ENCODE measurements at regions not wholly inside any gene's neighbourhood (a gene's known extent, or its start where the extent isn't known, plus 50 kb on each side); places are given as distances from the start of the nearest gene placed in this dataset.
"Not testable (repeated sequence)": the region's sequence is repeated elsewhere in the genome, so short reads cannot be mapped to it uniquely, and the experiment has no call there.

GRCh38 chr6:168992446-168993144 is 261.1 kb downstream of the THBS2 start:
- FAIRE-seq (no peak), DNase-seq (ENCODE audit: insufficient read length) (no peak)
- TF ChIP-seq POLR2A (IDR thresholded peaks at IDR 0.05; ENCODE audit: low read depth, low read length) (no peak), POLR2AphosphoS5 (IDR thresholded peaks at IDR 0.05; ENCODE audit: low read depth, low read length) (no peak), TAF1 (IDR thresholded peaks at IDR 0.05; ENCODE audit: borderline replicate concordance, low read depth, low read length) (no peak)

DNA sequence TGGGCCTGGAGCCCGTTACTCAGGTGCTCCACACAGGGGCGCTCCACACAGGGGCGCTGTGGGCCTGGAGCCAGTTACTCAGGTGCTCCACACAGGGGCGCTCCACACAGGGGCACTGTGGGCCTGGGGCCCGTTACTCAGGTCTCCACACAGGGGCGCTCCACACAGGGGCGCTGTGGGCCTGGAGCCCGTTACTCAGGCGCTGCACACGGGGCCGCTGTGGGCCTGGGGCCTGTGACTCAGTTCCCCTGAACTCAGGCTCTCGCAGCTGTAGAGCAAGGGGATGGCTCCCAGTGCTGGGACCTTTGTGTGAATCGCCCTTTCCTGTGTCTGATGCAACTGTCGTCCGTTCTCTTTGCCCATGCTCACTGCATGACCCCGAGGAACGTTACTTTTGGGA is 262.0 kb downstream of the THBS2 start:
- DNase-seq (ENCODE audit: insufficient read length); FAIRE-seq: not testable (repeated sequence)

DNA sequence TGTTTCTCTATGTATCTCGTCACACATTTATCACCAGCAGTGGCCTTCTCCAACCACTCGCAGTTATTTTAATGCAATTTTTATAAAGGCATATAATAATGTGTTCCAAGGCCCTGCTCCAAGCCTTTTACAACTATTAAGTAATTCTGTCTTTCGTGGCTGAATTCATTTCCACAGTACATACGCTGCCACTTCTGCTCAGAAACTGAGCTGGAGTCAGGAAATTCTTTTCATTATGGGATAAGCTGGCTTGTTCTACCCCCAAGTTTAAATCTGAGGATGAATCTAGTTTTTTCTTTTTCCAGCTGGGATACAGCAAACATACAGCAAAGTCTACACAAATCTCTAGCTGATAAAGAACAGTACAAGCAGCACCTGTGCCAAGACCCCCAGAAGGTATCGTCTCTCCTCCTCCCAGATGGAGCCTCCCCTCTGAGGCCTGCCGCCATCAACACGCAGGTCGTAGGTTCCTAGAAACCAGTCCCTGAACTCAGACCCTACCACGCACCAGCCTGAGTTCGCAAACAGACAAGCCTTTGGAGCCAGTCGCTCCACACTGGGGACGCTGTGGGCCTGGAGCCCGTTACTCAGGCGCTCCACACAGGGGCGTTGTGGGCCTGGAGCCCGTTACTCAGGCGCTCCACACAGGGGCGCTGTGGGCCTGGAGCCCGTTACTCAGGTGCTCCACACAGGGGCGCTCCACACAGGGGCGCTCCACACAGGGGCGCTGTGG is 263.5 kb downstream of the THBS2 start:
- DNase-seq (ENCODE audit: insufficient read length): no peak
- TF ChIP-seq POLR2A (IDR thresholded peaks at IDR 0.05; ENCODE audit: low read depth, low read length) (no peak), POLR2AphosphoS5 (IDR thresholded peaks at IDR 0.05; ENCODE audit: low read depth, low read length) (no peak), TAF1 (IDR thresholded peaks at IDR 0.05; ENCODE audit: borderline replicate concordance, low read depth, low read length) (no peak)
- no peak for FAIRE-seq

DNA sequence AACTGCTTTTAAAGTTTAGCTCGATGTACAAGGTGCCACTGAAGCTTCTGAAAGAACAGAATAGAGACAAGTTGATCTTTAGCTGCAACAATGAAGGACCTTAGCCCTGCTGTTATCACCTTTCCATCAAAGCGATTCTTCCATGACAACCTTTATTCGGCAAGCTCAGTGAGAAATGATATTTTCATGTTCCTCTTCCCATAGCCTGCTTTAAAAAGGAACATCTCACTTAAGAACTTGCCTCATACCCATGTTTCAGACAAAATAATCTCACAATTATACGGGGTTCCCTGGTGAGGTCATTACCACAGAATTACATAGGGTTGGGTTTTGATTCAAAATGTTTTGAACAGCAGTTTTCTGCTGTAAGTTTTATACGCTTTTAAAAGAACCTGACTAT is 264.2 kb downstream of the THBS2 start:
- no peak for TF ChIP-seq TAF1 (IDR thresholded peaks at IDR 0.05; ENCODE audit: borderline replicate concordance, low read depth, low read length)
- TF ChIP-seq POLR2AphosphoS5 (IDR thresholded peaks at IDR 0.05; ENCODE audit: low read depth, low read length): no peak
- no peak for TF ChIP-seq POLR2A (IDR thresholded peaks at IDR 0.05; ENCODE audit: low read depth, low read length)
- no peak for FAIRE-seq

DNA sequence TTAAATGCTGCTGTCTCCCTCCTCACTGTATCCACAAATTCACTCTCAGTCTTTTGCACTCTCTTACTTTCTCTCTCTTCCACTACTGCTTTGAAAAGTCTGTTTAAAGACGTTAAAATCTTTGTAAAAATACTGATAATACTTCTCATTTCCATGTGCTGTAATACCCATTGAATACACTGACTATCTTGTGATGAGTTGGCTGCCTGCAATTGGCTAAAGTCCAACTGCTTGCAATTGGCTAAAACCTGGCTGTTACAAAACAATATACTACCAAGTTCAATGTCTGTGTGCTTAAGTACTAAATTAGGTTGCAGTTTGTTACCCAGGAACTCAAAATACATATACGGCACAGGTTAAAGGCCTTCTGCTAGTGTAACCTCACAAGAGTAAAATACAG is 264.8 kb downstream of the THBS2 start:
- no peak for TF ChIP-seq POLR2A (IDR thresholded peaks at IDR 0.05; ENCODE audit: low read depth, low read length)
- TF ChIP-seq TAF1 (IDR thresholded peaks at IDR 0.05; ENCODE audit: borderline replicate concordance, low read depth, low read length): no peak
- TF ChIP-seq POLR2AphosphoS5 (IDR thresholded peaks at IDR 0.05; ENCODE audit: low read depth, low read length): no peak
- FAIRE-seq (no peak), DNase-seq (ENCODE audit: insufficient read length) (no peak)

More for the DNA sequence above, 264.2 kb downstream of the THBS2 start:
- no peak for DNase-seq (ENCODE audit: insufficient read length)

GRCh38 chr6:168988280-168988679 is 265.4 kb downstream of the THBS2 start:
- no peak for TF ChIP-seq POLR2AphosphoS5 (IDR thresholded peaks at IDR 0.05; ENCODE audit: low read depth, low read length)
- no peak for DNase-seq (ENCODE audit: insufficient read length)
- FAIRE-seq: no peak

DNA sequence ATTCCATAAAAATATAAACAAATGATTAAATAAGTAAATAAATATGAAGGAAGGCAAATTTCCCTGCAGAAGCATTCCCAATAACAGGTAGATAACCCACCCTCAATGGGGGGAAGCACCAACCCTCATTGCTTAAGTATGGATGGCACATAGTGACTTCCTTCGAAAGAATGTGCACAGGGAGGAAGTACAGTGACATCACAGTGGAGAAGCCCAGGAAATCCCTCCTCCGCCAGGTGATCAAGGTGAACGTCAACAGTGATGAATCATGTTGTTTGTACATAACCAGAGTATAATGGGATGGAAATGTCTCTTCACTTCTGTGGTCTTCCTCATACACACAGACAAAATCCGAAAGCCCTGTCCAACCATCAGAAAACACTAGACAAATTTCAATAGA is 267.9 kb downstream of the THBS2 start:
- TF ChIP-seq POLR2AphosphoS5 (IDR thresholded peaks at IDR 0.05; ENCODE audit: low read depth, low read length): no peak
- no peak for TF ChIP-seq TAF1 (IDR thresholded peaks at IDR 0.05; ENCODE audit: borderline replicate concordance, low read depth, low read length)
- no peak for TF ChIP-seq POLR2A (IDR thresholded peaks at IDR 0.05; ENCODE audit: low read depth, low read length)
- DNase-seq (ENCODE audit: insufficient read length): no peak
- FAIRE-seq: no peak

DNA sequence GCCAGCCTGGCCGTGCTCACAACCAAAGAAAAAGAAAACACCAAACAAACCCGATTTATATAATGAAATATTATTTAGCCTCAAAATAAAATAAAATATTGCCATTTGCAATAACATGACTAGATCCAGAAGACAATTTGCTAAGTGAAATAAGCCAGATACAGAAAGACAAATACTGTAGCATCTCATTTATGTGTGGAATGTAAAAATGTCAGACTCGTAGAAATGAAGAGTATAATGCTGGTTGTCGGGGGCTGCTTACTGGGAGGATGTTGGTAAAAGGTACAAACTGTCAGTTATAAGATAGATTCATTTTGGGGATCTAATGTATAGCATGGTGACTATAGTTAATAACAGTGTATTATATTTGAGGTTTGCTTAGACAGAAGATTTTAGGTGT is 269.7 kb downstream of the THBS2 start:
- FAIRE-seq (no peak), DNase-seq (ENCODE audit: insufficient read length) (no peak)
- TF ChIP-seq TAF1 (IDR thresholded peaks at IDR 0.05; ENCODE audit: borderline replicate concordance, low read depth, low read length): no peak
- TF ChIP-seq POLR2AphosphoS5 (IDR thresholded peaks at IDR 0.05; ENCODE audit: low read depth, low read length): no peak
- TF ChIP-seq POLR2A (IDR thresholded peaks at IDR 0.05; ENCODE audit: low read depth, low read length): no peak

DNA sequence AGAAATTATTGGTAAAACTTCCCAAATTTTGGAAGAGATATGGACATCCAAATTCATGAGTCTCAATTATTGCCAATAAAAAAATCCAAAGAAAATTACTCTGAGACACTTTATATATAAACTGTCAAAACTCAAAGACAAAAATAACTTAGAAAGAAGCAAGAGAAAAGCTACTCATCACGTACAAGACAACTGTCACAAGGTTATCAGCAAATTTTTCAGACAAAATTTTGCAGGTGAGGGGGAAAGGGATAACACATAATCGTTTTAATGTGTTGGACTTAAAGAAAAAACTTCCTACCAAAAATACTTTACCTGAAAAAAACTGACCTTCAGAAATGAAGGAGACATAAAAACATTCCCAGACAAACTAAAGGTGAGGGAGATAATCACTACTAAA is 272.5 kb downstream of the THBS2 start:
- FAIRE-seq (no peak), DNase-seq (ENCODE audit: insufficient read length) (no peak)
- no peak for TF ChIP-seq TAF1 (IDR thresholded peaks at IDR 0.05; ENCODE audit: borderline replicate concordance, low read depth, low read length)

GRCh38 chr6:168979254-168979653 is 274.4 kb downstream of the THBS2 start:
- DNase-seq (ENCODE audit: insufficient read length) (no peak), FAIRE-seq (no peak)
- no peak for TF ChIP-seq TAF1 (IDR thresholded peaks at IDR 0.05; ENCODE audit: borderline replicate concordance, low read depth, low read length)
- no peak for TF ChIP-seq POLR2A (IDR thresholded peaks at IDR 0.05; ENCODE audit: low read depth, low read length)
- no peak for TF ChIP-seq POLR2AphosphoS5 (IDR thresholded peaks at IDR 0.05; ENCODE audit: low read depth, low read length)

DNA sequence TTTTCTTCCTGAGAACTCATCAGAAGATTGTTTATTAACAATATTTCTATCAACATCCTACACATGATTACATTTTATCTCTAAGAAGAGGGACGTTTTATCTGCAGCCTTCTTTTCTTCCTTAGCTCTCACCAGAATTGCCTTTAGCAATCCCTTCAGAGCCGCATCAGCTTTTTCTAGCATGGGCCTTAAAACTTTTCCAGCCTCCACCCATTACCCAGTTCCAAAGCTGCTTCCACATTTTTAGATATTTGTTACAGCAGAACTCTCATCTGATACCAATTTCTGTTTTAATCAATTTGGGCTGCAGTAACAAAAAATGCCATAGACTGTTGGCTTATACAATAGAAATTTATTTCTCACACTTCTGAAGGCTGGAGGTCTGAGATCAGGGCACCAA is 281.5 kb downstream of the THBS2 start:
- FAIRE-seq (no peak), DNase-seq (ENCODE audit: insufficient read length) (no peak)
- no peak for TF ChIP-seq POLR2A (IDR thresholded peaks at IDR 0.05; ENCODE audit: low read depth, low read length)
- no peak for TF ChIP-seq TAF1 (IDR thresholded peaks at IDR 0.05; ENCODE audit: borderline replicate concordance, low read depth, low read length)
- TF ChIP-seq POLR2AphosphoS5 (IDR thresholded peaks at IDR 0.05; ENCODE audit: low read depth, low read length): no peak

GRCh38 chr6:168971549-168971948 is 282.1 kb downstream of the THBS2 start:
- TF ChIP-seq POLR2A (IDR thresholded peaks at IDR 0.05; ENCODE audit: low read depth, low read length): no peak
- no peak for TF ChIP-seq POLR2AphosphoS5 (IDR thresholded peaks at IDR 0.05; ENCODE audit: low read depth, low read length)
- TF ChIP-seq TAF1 (IDR thresholded peaks at IDR 0.05; ENCODE audit: borderline replicate concordance, low read depth, low read length): no peak
- FAIRE-seq: no peak

More at GRCh38 chr6:168971549-168971948, 282.1 kb downstream of the THBS2 start:
- no peak for DNase-seq (ENCODE audit: insufficient read length)

All from GM12892 (cell line).